GM12874 (cell line): ENCODE measurements at regions not wholly inside any gene's neighbourhood (a gene's known extent, or its start where the extent isn't known, plus 50 kb on each side); places are given as distances from the start of the nearest gene placed in this dataset.

Experiments
- TF ChIP-seq, protein P1 (sequence below): IDR thresholded peaks from 2 replicates; pipeline ENCODE4 v1.5.1; 2011; ENCODE audit warnings: low read depth, mild to moderate bottlenecking, control low read depth, low read length, moderate library complexity; ENCODE audit not compliant: insufficient read depth

DNA sequence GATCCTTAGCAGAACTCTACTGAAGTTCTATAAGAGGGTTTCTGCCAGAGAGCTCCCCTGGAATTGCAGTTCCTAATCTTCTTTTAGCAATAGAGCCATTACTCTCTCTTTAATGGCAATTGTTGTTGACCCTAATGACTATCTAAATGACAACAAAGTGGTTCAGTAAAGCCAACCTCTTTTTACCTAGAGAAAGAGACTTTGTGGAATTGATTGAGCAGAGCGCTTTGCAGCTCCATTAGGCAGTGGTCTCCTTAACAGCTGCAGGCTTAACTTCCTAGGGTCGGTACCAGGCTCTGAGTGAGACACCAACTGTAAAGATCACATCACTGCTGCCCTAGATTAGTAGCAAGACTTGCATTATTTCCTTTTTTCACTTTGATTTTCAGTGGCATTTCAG is 1472.9 kb upstream of the TENM3 start:
- TF ChIP-seq, protein P1, sequence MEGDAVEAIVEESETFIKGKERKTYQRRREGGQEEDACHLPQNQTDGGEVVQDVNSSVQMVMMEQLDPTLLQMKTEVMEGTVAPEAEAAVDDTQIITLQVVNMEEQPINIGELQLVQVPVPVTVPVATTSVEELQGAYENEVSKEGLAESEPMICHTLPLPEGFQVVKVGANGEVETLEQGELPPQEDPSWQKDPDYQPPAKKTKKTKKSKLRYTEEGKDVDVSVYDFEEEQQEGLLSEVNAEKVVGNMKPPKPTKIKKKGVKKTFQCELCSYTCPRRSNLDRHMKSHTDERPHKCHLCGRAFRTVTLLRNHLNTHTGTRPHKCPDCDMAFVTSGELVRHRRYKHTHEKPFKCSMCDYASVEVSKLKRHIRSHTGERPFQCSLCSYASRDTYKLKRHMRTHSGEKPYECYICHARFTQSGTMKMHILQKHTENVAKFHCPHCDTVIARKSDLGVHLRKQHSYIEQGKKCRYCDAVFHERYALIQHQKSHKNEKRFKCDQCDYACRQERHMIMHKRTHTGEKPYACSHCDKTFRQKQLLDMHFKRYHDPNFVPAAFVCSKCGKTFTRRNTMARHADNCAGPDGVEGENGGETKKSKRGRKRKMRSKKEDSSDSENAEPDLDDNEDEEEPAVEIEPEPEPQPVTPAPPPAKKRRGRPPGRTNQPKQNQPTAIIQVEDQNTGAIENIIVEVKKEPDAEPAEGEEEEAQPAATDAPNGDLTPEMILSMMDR = no peak

DNA sequence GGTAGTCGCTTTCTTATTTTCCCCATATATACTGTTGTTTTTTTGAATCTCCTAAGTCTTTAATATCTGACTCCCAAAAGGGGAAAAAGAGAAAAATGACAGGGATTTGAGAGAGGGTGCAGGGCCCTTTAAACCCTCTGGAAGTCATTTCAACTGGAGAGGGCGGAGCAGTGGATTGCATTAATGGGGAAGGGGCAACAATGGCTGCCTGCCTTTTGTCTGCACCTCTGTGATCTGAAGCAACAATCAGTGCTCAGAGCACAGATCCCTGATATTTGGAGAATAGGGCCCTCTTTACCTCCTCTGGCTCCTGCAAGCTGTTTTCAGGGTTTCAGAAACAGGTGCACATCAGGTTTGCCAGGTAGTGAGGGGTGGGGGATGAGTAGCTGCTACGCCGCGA is 1458.3 kb upstream of the TENM3 start:
- TF ChIP-seq, protein P1 = no peak

DNA sequence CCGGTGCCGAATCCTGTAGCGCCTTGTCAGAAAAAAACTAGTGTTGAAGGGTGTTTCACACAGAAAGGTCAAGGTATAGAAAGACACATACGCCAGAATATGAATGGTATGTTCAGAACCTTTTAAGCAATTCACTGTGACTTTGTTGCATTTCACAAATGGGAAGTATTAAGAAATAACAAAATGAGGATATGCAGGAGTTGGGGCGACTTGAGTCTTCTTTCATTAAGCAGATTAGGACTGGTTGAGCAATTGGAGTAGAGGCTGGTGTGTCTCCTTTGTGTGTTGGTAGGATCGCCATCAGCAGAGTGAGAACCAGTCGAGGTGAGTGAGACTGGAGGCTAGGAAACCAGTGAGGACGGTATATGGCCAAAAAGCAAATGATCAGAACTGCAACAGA is 1454.5 kb upstream of the TENM3 start:
- TF ChIP-seq, protein P1 = no peak

DNA sequence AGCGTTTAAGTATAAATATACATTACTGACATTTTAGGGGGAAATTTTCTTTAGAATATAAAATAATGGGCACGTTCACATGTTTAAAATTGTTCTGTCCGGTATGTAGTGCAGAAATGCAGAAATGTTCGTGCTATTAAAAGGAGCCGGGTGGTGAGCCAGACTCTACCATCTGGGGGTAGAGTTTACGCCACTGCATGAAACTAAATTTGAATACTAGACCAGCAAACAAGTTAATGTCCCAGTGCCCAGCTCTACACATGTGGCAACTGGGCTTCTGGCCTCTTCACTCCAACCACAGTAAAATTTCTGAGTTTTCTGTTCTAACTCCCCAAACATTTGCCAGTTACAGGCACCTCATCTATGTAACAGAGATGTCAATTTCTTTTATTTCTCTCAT is 1453.3 kb upstream of the TENM3 start:
- TF ChIP-seq, protein P1 = no peak

DNA sequence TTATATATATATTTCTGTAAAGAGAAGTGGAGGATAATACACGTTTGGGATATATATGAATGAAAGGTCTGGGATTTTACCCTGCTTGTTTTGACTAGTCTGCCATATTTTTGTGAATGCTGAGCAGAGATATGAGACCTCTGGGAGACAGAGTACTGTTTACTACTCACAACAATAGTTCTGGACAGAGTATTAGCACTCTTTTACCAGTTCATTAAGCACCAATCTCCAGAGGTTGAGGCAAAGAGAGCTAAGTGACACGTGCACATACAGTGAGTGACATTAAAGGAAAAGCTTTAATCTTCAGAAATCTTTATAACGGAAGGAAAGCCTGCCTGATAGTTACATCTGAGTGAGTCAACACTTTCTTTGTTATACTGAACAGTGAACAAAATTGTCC is 1452.7 kb upstream of the TENM3 start:
- TF ChIP-seq, protein P1 = no peak

DNA sequence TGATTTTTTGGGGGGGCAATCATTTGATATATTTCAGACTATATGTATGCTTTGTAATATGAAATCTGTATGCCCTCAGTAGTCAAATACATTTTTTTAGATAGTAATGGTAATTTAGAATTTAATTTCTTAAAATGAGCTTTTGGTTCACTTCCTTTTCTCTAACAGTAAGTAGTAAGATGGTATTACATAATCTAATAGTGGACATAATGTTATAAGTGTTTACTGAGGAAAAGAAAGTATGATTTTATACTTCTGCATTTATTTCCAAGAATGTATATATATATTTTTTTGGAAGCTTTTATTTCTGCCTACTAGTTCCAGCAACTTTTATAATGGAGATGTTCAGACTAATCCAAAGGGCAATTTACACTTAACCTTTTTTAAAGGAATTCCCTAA is 1450.7 kb upstream of the TENM3 start:
- TF ChIP-seq, protein P1 = no peak

DNA sequence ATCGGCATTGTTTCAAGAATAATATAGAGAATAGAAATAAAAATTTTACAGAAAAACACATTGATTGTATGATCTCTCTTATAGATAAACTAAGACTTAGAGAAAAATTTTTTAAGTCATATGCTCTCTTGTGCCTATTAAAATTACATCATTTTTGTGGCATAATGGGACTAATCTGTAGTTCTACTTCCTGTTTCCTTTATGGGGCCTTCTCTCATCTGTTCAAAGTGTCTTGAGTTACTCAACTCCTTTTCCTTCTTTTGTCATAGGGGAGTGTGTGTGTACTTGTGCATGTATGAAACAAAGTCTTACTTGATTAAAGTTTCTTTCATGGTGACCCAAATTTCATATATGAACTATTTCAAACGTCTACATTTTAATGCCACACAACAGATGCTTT is 1448.9 kb upstream of the TENM3 start:
- TF ChIP-seq, protein P1 = no peak
